ENCODE measurements at regions not wholly inside any gene's neighbourhood (a gene's known extent, or its start where the extent isn't known, plus 50 kb on each side); places are given as distances from the start of the nearest gene placed in this dataset.
"Not testable (repeated sequence)": the region's sequence is repeated elsewhere in the genome, so short reads cannot be mapped to it uniquely, and the experiment has no call there.

GRCh38 chr5:97488126-97488668, 305.1 kb upstream of the RIOK2 start:
- no peak for DNase-seq (ENCODE audit: low read depth)

DNA sequence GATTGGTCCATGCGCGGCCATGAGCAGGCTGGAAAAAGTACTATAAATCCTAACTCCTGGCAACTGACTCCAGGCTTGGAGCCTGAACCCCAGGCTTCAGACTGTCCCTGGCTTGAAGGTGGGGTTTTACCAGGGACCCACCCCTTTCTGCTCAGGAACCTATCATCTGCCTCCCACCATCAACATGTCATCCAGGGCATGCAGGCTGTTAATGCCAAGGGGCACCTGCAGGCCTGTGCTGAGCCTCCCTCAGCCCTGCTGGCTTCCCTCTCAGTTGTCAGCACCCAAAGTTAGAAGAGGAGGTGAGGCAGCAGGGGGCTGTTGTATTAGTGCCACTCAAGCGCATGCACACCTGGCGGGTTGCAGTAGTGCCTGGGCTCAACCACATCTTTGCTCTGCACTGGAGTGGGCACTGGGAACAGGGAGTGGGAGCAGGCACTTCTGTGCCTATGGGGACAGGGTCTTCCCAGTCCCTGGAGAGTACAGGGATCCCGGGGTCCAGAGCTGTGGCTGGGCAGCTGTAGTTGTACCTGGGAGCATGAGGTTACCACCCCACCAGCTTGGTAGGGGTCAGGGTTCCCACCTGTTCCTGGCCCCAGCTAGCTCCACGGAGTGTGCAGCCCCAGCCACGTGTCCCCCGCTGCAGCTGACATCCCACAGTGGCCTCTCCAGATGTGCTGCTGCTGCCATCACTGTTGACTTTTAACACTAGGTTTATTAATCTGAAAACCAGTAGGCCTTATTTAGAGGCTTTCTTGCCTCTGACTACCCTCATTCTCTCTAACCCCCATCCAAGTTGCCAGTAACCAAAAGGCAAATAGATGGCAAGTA, 306.2 kb upstream of the RIOK2 start:
- no peak for DNase-seq (ENCODE audit: low read depth)

DNA sequence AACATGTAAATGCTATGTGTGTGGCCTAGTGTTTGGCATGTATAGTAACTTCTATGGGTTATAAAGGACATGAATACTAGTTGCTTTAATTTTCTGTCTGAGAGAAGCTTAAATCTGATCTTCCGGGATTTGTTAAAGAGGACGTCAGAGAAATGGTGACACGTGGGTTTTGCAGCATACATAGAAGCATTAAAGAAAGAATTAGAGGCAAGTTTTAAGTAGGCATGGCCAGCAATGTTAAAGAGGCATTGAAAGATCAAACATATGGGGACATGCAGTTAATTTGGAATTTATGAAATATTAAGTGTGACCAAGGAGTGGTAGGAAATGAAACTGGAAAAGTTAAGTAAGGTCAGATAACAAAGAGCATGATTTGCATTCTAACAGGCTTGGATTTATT, 311.4 kb upstream of the RIOK2 start:
- DNase-seq (ENCODE audit: low read depth), result no peak

- DNase-seq (ENCODE audit: low read depth), result no peak
Measured at GRCh38 chr5:97495301-97495700, 312.3 kb upstream of the RIOK2 start.

DNA sequence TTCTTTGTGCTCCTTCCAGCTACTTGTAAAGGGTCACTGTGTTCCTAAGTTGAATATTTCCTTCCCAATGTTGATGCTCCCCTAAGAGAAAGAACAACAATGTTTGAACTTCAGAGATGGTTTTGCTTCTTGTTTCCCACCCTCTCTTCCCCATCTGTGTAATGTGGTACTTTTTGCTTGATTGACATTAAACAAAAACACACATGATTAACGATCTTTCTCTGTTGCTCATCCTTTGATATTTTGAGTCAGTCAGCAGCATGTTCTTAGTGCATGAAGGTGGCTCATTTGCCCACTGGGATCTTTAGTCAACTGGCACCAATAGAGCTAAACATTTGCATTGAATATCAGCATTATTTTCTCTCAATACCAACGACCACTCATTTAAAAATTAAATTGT, 313.0 kb upstream of the RIOK2 start:
- no peak for DNase-seq (ENCODE audit: low read depth)

- no peak for DNase-seq (ENCODE audit: low read depth)
Measured at GRCh38 chr5:97498657-97499056, 315.6 kb upstream of the RIOK2 start.

DNA sequence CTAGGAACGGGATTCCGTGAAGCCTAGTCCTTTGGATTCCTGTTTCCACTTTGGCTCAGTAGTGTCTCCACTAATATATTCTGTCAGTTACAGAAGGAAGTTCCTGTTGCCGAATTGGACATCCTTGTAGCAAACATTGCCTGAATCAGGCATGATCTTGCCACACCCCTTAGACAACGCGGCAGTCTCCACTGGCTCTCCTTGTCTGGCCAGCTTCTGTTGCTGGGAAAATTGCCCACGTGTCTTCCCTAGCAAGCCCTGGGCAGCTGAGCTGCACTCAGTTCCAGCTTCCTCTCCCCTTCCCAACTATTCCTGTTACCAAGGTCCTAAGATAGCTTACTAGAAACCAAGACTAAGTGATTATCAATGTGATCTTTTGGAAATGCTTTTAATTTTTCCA, 316.6 kb upstream of the RIOK2 start:
- DNase-seq (ENCODE audit: low read depth), result no peak

GRCh38 chr5:97501286-97501964, 318.4 kb upstream of the RIOK2 start:
- no peak for DNase-seq (ENCODE audit: low read depth)

- no peak for DNase-seq (ENCODE audit: low read depth)
Measured at GRCh38 chr5:97501965-97502305, 318.9 kb upstream of the RIOK2 start.

- DNase-seq (ENCODE audit: low read depth), result no peak
Measured at GRCh38 chr5:97508864-97509263, 325.8 kb upstream of the RIOK2 start.

- DNase-seq (ENCODE audit: low read depth), result not testable (repeated sequence)
Measured at GRCh38 chr5:97519565-97519964, 336.5 kb upstream of the RIOK2 start.

- DNase-seq (ENCODE audit: low read depth), result not testable (repeated sequence)
Measured at GRCh38 chr5:97523336-97523735, 340.3 kb upstream of the RIOK2 start.

- no peak for DNase-seq (ENCODE audit: low read depth)
Measured at GRCh38 chr5:97525780-97526179, 342.7 kb upstream of the RIOK2 start.

- DNase-seq (ENCODE audit: low read depth), result no peak
Measured at GRCh38 chr5:97528941-97529340, 345.9 kb upstream of the RIOK2 start.

DNA sequence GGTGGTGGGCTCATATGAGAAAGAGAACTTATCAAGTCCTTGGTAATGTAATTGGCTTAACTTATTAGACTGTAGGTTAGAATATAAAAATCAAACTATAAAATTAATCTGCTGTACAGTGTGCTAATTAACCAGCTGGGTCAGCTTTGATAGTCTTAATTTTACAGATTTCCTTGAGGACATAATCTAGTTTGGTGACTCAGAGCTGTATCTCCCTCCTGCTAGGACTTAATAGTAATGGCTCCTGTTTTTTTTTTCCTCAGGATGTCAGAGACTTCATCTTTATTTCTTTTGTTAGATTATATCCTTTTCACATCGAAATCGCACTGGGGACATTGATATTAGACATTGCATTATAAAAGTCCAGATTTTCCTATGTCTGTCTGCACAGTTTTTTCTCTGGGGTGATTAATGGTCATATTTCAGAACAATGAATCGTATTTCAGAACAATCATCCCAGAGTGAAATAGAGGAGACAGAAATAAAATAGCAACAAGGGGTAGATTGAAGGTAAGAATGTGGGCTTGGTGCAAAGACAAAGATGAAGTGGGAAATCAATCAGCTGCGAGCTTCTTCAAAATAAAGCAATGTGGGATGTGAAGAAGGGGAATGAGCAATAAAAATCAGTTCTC, 346.4 kb upstream of the RIOK2 start:
- no peak for DNase-seq (ENCODE audit: low read depth)

DNA sequence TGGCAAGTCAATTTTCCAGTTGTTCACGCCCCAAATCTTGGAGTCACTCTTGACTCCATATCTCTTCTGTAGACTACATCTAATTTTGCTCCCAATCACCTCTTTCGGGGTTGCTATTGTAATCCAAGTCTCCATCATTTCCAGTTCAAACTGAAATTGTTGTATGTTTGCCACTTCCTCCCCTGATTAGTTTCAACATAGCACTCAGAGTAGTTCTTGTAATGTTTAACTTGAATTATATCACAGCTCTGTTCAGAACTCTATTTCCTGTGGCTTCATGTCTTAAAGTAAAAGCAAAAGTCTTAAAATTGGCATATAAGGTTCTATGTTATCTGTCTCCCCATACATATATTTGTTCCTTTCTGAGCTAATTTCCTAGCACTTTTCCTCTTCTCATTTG, 348.5 kb upstream of the RIOK2 start:
- no peak for DNase-seq (ENCODE audit: low read depth)

DNA sequence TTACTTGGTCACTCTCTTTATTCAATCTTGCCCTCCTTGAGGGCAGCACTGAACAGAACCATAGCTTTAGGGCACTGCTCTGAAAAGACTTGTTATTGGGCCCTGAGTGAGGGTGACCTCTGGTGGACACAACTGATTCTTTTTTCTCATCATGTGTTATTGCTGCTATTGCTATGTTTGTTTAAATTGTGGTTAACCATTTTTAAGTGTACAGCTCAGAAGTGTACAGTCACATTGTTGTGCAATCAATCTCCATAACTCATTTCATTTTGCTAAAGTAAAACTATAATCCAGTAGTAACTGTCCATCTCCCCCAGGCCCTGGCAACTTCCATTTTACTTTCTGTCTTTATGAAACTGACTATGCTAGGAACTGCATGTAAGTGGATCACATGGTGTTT, 351.1 kb upstream of the RIOK2 start:
- DNase-seq (ENCODE audit: low read depth), result peak; percentile 65

GRCh38 chr5:97536683-97537082, 353.6 kb upstream of the RIOK2 start:
- no peak for DNase-seq (ENCODE audit: low read depth)

GRCh38 chr5:97538912-97539311, 355.9 kb upstream of the RIOK2 start:
- no peak for DNase-seq (ENCODE audit: low read depth)

GRCh38 chr5:97541864-97542263, 358.8 kb upstream of the RIOK2 start:
- DNase-seq (ENCODE audit: low read depth), result no peak

GRCh38 chr5:97542469-97542868, 359.4 kb upstream of the RIOK2 start:
- DNase-seq (ENCODE audit: low read depth), result no peak

DNA sequence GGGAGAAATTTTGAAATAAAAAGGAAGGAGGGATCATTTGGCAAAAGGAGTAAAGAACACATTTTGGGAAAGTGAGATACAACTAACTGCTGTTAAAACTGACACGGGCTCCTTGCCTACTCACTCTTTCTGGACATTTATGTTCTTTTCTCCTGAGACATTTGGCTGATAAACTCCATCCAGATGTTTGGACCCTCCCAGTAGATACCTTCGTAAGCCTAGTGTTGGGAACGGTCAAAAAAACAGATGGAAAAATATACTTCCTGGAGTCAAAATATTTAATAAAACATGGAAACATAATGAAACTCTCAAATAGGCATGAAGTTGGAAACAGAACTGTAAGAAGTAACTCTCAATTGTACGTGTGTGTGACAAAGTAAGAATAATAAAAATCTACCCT, 360.1 kb upstream of the RIOK2 start:
- no peak for DNase-seq (ENCODE audit: low read depth)

DNA sequence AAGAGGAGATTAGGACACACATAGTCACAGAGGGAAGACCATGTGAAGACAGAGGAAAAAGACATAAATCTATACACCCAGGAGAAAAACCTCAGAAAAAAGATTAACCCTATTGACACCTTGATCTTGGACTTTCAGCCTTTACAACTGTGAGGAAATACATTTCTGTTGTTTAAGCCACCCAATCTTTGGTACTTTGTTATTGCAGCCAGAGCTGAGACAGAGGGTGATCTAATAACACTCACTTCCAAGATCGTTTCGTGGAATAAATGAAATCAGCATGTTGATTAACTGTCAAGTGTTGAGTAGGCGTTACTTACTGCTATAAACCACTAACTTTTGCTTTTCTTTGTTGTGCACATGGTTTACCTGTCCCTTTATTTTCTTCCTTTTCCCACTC, 361.2 kb upstream of the RIOK2 start:
- no peak for DNase-seq (ENCODE audit: low read depth)

Measured in GM04504 (cell line).